ENCODE measurements at regions not wholly inside any gene's neighbourhood (a gene's known extent, or its start where the extent isn't known, plus 50 kb on each side); places are given as distances from the start of the nearest gene placed in this dataset.

DNA sequence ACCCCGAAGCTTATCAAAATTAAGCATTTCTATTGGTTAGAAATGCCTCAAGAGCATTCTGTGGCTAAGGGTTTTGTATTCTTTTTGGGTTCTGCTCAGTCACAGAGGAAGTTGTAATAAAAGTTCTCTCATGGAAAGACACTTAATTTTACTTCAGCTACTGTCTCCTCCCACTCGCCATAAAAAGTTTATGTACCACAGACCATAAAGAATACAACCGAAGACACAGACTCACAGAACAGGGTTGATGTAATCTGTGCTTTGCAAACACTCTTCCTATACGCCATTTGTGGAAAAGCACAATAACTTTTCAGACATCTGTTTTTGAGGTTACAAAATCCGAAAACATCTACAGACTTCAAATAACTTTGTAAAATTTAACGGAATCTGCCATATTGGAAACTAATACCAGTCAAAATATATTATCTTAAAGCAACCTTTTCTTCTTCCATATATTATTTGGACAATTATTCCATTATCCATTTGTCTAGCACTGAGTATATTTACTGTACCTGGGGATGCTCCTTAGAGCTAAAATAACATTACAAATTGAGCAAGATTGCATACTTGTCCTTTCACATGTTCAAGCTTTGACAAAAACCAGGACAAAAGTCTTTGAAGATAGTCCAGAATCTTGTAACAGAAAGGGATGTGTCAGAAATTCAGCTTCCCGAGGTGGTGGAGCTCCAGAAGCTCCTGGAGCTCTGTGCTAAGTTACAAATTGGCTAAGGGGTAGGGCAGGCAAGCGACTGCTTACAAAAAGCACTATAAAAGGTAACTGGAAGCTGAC is 219.0 kb upstream of the MEOX2 start:
- DNase-seq, result no peak

DNA sequence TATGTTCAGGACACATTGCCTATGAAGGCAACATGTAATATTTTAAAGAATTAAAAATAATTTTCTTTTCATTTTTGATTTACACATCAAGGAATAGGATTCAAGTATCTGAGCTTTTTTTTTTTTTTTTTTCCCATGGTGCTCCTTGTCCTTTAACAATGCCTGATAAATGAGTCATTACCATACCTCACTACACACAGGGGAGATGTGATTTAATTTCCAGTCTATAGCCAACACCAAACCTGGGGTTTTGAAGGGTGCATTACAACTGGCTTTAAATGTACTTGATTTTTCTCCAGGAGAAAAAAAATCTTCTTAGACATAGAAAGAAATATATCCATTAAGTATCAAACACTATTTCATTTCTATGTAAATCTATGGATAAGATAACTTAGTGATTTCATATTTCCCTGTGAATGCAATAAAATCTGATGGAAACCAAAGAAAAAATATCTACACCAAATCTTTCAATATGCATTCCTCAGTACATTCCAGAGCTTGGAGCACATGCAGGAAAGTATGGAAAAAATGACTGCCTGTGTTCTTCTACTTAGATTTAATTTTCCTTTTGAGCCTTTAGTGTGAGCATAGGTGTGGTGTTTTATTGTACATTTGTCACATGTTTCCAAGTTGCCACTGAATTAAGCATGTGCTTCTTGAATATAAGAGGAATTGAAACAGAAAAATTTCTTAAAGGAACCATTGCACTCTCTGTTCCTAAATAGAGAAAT is 204.8 kb upstream of the MEOX2 start:
- DNase-seq, result peak; percentile 26

GRCh38 chr7:15889507-15889906 is 203.0 kb upstream of the MEOX2 start:
- DNase-seq, result peak; percentile 16

GRCh38 chr7:15888090-15888489 is 201.6 kb upstream of the MEOX2 start:
- DNase-seq, result no peak

DNA sequence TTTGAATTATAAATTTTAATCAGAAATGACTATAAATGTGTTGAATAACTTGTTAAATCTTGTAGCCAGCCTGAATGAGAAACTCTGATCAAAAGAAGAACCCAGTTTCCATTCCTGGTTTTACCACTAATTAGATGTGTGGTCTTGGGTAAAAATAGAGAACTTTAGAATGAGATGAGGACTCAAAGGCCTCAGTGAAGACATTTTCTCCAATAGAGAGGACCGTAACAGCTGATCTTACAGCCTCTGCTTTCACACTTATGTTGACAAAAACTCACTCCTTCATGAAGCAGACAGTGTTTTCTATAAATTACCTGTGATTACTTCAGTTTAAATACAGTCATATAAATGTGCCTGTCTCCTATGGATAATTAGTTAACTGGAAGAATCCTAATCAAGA is 200.1 kb upstream of the MEOX2 start:
- no peak for DNase-seq

- no peak for DNase-seq
These were observed 199.2 kb upstream of the MEOX2 start for GRCh38 chr7:15885678-15886077.

DNA sequence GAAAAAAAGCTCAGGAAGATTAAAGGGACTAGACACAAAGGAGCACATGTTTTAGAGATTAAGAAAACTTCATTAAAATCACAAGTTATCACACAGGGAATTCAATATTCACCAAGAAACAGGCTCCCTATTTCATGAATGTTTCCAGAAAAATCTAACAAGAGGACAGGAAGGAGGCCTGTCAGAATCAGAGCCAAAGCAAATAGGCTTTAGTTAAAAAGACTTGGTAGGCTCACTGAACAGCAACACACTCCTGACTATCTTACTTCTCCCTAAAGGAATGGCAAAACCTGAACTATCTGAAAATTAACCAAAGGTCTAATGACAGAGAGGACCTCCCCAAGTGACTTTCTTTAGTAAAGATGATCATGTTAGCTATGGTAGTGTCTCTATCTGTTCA is 188.3 kb upstream of the MEOX2 start:
- DNase-seq, result no peak

DNA sequence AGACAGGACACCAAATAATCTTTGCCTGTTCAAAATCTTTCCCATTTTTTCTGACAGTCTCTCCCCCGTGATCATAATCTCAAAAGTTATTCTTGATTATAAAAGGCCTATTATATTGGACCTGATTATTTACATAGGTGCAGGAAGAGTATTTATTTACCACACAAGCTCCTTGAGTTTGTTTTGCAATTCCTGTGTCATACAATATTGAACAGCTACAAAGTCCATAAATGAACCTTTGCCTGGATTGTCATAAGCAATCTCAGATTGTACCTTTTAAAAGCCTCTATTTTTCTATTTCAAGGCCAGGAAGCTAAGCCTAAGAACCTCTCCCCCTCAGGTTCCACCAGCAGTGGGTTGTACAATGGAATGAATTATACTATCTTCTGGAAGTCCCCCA is 183.9 kb upstream of the MEOX2 start:
- no peak for DNase-seq

DNA sequence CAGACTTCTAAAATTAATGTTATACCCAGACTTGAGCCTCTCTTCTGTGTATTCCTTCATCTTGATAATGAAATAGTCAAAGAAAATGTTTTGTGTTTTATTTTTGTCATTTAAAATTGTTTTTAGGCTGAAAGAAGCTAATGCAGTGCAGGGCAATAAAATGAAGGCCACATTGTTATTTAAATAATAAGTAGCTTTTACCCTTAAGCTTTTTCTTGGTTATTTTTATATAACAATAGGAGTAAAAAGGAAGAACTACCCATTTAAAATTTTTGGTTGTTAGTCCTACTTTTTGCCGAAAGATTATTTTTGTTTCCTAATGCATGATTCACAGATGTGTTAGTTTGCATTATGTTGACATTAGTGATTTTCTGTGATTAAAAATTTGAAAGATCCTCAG is 181.0 kb upstream of the MEOX2 start:
- no peak for DNase-seq

DNA sequence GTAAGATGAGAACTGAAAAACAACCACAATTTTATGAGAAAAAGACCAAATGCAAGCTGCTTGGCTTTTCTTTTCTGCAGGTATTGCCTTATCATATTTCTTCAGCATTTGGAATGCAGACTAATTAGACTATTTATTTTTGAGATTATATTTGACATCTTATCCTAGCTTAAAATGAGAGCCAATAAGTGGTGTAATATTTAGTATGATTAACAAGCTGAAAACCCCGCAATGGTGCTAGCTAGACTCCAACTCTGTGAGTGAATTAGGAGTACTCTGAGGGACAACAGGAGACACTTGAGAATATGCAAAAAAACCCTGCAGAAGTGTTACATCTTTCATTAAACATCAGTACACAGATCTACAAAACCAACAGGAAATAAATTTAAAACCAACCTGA is 180.3 kb upstream of the MEOX2 start:
- DNase-seq, result no peak

- no peak for DNase-seq
These were observed 178.1 kb upstream of the MEOX2 start for GRCh38 chr7:15864626-15864991.

- no peak for DNase-seq
These were observed 177.6 kb upstream of the MEOX2 start for GRCh38 chr7:15863951-15864625.

DNA sequence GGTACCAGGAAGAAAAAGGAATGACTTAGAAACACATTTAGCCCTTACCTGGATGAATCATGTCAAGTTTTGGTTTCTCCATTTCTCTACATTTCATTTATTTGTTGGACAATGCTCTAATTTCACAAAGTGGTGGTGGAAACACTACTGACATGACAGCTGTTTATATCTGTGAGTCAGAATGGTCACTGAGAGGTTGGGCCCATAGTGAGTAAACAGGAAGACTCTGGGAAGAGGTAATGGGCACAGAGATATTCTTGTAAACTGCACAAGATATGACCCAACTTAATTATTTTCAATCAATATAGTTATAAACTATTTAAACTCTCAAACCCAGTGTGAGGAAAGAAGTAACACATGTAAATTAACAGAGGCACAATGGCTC is 176.3 kb upstream of the MEOX2 start:
- no peak for DNase-seq

DNA sequence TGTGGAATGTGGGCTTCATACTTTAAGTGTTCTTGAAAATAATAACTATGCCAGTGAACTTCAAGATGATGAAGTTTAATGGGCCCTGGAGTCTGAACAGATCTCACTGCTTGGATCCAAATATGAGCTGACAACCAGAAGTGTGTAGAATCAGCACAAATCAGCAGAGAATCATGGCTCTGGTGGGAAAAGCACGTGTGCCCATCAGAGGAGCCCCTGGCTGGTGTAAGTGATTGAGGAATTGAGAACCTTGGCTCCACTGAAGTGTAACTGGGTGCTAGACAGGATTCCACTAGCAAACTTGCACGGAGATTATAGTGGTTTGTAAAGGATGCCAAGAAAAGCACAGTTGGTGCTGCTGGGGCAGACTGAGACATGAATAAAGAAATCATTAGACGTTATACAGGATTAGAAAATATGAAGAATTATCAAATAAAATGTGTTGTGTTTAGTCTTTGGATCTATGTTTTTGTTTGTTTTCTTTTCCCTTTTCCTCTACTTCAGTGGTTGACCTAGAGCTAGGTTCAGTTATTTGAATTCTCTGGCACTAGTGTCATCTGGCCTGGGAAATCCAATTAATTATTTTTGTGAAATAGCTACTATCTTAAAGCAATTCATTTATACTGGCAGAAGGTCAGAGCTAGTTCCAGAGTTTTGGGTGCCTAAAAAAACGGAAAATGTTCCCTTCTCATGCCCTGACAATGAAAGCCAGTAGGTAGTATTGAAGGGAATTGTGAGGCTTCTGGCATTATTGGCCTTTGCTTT is 175.7 kb upstream of the MEOX2 start:
- peak; percentile 5 for DNase-seq

DNA sequence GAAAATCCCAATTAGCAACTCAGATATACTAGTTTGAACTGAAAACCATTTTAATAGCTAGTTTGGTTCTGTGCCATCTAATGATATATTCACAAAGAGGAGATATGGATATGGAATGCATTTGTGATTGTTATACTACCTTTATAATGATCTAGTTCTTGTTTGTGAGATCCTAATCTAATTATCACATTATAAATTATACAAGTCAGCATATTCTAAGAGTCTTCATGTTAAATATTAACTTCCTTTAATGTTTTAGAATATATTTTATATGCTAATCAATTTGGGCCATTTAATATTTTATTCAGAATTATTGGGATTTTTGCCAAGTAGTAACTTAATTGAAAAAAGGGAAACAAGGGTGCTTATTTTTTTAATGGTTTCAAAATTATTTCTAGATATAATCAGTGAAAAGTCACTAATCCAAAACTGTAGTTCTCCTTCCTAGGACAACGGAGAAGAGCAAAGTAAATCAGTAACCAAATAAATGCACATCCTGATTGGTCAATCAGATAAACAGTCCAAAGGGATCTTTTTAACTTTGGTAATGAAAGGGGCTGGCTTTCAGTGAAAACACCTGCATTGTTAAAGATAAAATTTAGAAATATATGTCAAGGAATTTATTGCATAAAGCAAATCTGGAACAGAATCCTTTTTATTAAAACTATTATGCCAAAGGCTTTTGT is 173.9 kb upstream of the MEOX2 start:
- no peak for DNase-seq

GRCh38 chr7:15857026-15857425 is 170.5 kb upstream of the MEOX2 start:
- DNase-seq, result no peak

DNA sequence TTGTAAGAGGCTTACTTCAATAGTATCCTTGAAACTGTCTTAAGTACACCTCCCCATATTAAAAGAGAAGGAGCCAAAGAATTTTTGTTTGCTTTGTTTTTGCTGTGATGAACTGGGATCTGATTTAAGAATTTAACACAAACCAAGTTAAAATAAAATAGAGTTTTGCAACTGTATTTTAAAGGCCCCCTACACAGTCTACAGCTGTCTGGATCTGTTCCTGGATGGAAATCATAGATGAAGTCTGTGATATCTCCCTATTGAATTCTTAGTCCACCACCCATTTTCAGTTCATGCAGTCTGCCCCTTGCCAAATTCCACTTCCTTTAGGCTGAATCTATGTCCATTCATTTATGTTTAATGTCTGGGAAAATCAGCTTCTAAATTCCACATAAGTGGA is 169.8 kb upstream of the MEOX2 start:
- DNase-seq, result no peak

DNA sequence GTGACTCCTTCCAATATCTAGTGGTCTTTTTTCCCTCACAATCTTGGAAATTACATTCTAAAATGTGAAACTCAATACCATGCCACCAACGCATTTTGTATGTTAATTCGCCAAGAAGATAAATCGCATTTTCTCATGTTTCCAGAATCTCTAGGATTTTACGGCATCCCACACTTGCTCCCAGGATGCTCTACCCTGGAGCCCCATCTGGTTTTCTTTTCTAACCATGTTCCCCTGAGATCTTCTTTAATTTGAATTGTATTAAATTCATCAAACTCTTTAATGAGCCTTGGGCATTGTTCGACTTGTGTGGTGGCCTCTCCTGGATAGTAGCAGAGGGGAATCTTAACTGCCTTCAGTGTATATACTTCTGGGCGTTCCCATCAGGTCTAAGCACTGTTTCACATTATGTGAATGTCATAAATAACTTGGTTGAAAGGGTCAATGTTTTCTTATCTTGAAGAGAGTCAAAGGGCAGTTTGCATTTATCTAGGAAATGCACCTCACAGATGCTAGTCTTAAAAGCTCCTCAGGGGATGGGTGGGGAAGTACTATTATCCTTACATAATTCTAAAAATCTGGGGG is 169.1 kb upstream of the MEOX2 start:
- DNase-seq, result no peak

DNA sequence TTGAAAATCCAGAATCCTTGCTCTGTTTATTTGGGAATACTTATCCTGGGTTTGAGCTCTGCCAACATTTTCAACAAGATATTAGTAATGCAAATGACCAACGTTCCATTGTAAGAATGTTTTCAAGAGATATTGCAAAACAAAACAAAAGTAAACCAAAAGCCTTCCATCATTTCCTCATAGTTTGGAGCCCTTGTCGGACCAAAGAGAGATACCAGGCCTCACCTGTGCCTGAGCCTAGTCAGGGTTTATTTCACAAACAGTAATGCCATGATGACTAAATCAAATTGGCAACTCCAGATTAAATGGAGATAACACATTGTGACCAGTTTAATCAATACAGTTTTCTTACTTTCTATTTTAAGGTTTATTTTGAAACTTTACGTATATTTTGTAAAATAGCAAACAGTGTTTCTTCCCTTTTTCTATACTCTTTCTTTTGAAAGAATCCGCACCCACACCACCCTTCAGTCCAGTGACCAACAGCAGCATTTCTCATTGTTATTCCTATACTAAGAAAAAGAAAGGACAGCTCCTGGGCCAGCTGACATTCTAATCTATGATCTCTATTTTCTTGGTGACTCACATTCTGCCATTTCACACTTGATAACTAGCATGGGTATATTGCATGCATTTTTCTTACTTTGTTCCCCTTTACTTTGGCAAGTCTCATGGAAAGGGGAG is 168.5 kb upstream of the MEOX2 start:
- peak; percentile 11 for DNase-seq

- DNase-seq, result peak; percentile 59
These were observed 167.5 kb upstream of the MEOX2 start for GRCh38 chr7:15853832-15854470.

DNA sequence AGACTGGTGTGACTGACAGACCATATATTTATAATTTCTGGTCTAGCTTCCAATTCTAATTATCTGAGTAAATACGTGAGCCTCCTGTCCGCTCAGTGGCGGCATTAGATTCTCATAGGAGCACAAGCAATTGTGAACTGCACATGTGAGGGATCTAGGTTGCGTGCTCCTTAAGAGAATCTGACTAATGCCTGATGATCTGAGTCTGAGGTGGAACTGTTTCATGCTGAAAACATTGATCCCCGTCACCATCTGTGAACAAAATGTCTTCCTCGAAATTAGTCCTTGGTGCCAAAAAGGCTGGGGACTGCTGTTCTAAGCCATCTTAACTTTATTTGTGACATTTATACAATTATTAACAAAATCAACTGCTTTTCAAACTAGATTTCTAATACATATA is 164.7 kb upstream of the MEOX2 start:
- DNase-seq, result no peak
